Endodermal cell (in vitro differentiated cells): ENCODE measurements at regions not wholly inside any gene's neighbourhood (a gene's known extent, or its start where the extent isn't known, plus 50 kb on each side); places are given as distances from the start of the nearest gene placed in this dataset.

Source experiments
- DNase-seq: peaks from one replicate; pipeline ENCODE4 v3.0.0-alpha.2; 2017
- H3K27ac ChIP-seq: 2 replicates; pipeline ENCODE4 v1.5.1; 2013; ENCODE audit warnings: mild to moderate bottlenecking, low read depth, low read length, moderate library complexity
- H3K27me3 ChIP-seq: 2 replicates; pipeline ENCODE4 v1.6.1; 2013; ENCODE audit warnings: mild to moderate bottlenecking, low read length, moderate library complexity; ENCODE audit not compliant: insufficient read depth, control insufficient read depth, poor library complexity, severe bottlenecking
- H3K36me3 ChIP-seq: 2 replicates; pipeline ENCODE4 v1.7.0; 2013; ENCODE audit warnings: mild to moderate bottlenecking, low read length, moderate library complexity; ENCODE audit not compliant: control insufficient read depth, insufficient read depth
- H3K4me1 ChIP-seq: one replicate; pipeline ENCODE4 v1.7.0; 2013; ENCODE audit warnings: low read length; ENCODE audit not compliant: control insufficient read depth, insufficient read depth
- H3K4me3 ChIP-seq: 2 replicates; pipeline ENCODE4 v1.5.1; 2013; ENCODE audit warnings: mild to moderate bottlenecking, low read length, moderate library complexity
- H3K9ac ChIP-seq: 2 replicates; pipeline ENCODE4 v1.6.1; 2013; ENCODE audit warnings: mild to moderate bottlenecking, low read length, moderate library complexity; ENCODE audit not compliant: poor library complexity, severe bottlenecking; ENCODE audit errors: extremely low read depth
- H3K9me3 ChIP-seq: 2 replicates; pipeline ENCODE4 v1.6.1; 2013; ENCODE audit warnings: mild to moderate bottlenecking, low read length, moderate library complexity; ENCODE audit not compliant: control insufficient read depth
- H3K27ac Mint-ChIP-seq: 2 replicates; pipeline ENCODE4 v1.8.0; 2020; ENCODE audit warnings: mixed read lengths
- H3K27me3 Mint-ChIP-seq: 2 replicates; pipeline ENCODE4 v1.8.0; 2021; ENCODE audit warnings: mild to moderate bottlenecking, mixed read lengths; ENCODE audit not compliant: insufficient read depth
- H3K36me3 Mint-ChIP-seq: 2 replicates; pipeline ENCODE4 v1.8.0; 2020; ENCODE audit warnings: low read depth, mixed read lengths
- H3K4me1 Mint-ChIP-seq: 2 replicates; pipeline ENCODE4 v1.8.0; 2020; ENCODE audit warnings: mixed read lengths
- H3K4me3 Mint-ChIP-seq: 2 replicates; pipeline ENCODE4 v1.8.0; 2020; ENCODE audit warnings: mild to moderate bottlenecking, moderate library complexity, mixed read lengths
- H3K9me3 Mint-ChIP-seq: 2 replicates; pipeline ENCODE4 v1.8.0; 2020; ENCODE audit warnings: mild to moderate bottlenecking, mixed read lengths
- WGBS, 2 experiments: methylation state at CpG; one replicate each; pipeline versions ENCODE4 v1.1.5 to v1.1.7; 2013; ENCODE audit warnings: missing lambda C conversion rate in 2 of 2, mixed read lengths in 1 of 2; ENCODE audit not compliant: insufficient coverage in 1 of 2, insufficient read length in 1 of 2; 5-methylcytosine and 5-hydroxymethylcytosine counted together
- TF ChIP-seq, protein P1 (sequence below): fragments of 200-600 bp; sonication (generic); conservative IDR thresholded peaks from 2 replicates; pipeline ENCODE4 v1.5.0; 2021; ENCODE audit warnings: antibody characterized with exemption, mild to moderate bottlenecking

DNA sequence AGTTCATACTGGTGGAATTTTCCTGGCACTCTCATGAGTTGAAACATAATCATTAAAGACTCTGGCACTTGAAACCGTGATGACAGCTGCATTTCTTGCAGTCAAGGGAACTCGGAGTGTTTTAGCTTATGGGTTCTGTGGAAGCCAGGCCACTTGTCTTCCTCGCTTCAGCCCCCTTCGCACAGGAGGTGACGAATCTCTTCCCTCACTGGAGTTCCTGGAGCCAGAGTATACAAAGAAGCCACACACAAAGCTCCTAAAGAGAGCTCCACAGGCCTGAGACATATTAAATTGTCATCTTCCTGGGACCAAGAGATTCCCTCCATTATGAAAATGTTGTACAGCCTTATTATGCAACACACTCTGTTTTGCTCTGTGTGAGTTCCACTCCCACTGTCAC lies 964.1 kb downstream of the TMEM121 start:
- no peak for DNase-seq
- Mint-ChIP-seq H3K4me3 (no peak overlapping the region), H3K27me3 (no peaks in the 10 kb centered on the region), H3K4me1 (no peaks in the 10 kb centered on the region), H3K9me3 (peaks cover 90% of the 10 kb centered on the region), H3K36me3 (no peaks in the 10 kb centered on the region), H3K27ac (no peak overlapping the region)
- Histone ChIP-seq H3K36me3 (no peaks in the 10 kb centered on the region), H3K4me1 (no peaks in the 10 kb centered on the region), H3K27me3 (no peaks in the 10 kb centered on the region), H3K9me3 (peaks cover 87% of the 10 kb centered on the region), H3K9ac (no peak overlapping the region), H3K27ac (no peak overlapping the region), H3K4me3 (no peak overlapping the region)
- TF ChIP-seq, protein P1, sequence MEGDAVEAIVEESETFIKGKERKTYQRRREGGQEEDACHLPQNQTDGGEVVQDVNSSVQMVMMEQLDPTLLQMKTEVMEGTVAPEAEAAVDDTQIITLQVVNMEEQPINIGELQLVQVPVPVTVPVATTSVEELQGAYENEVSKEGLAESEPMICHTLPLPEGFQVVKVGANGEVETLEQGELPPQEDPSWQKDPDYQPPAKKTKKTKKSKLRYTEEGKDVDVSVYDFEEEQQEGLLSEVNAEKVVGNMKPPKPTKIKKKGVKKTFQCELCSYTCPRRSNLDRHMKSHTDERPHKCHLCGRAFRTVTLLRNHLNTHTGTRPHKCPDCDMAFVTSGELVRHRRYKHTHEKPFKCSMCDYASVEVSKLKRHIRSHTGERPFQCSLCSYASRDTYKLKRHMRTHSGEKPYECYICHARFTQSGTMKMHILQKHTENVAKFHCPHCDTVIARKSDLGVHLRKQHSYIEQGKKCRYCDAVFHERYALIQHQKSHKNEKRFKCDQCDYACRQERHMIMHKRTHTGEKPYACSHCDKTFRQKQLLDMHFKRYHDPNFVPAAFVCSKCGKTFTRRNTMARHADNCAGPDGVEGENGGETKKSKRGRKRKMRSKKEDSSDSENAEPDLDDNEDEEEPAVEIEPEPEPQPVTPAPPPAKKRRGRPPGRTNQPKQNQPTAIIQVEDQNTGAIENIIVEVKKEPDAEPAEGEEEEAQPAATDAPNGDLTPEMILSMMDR: no peak
- WGBS, 2 experiments: 58 to 67% methylated on average over 4 to 5 of the region's 5 CpGs

DNA sequence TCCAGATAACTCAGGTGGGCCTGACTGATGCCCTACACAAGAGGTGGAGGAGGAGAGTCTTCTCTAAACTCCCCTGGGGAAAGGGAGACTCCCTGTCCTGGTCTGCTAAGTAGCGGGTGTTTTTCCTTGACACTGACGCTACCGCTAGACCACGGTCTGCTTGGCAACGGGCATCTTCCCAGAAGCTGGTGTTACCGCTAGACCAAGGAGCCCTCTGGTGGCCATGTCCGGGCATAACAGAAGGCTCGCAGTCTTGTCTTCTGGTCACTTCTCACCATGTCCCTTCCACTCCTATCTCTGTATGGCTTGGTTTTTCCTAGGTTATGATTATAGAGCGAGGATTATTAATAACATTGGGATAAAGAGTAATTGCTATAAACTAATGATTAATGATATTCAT lies 965.5 kb downstream of the TMEM121 start:
- DNase-seq: peak; percentile 59
- no peaks in the 10 kb centered on the region for H3K4me1 ChIP-seq
- H3K9ac ChIP-seq: no peak overlapping the region
- Mint-ChIP-seq H3K4me3 (no peak overlapping the region), H3K9me3 (peaks cover 90% of the 10 kb centered on the region), H3K4me1 (no peaks in the 10 kb centered on the region), H3K36me3 (no peaks in the 10 kb centered on the region), H3K27me3 (no peaks in the 10 kb centered on the region), H3K27ac (no peak overlapping the region)
- no peaks in the 10 kb centered on the region for H3K27me3 ChIP-seq
- TF ChIP-seq, protein P1: peak; percentile 51
- 76 to 78% methylated on average over 6 to 8 of the region's 9 CpGs for WGBS, 2 experiments
- H3K27ac ChIP-seq: no peak overlapping the region
- H3K4me3 ChIP-seq: no peak overlapping the region
- no peaks in the 10 kb centered on the region for H3K36me3 ChIP-seq
- H3K9me3 ChIP-seq: peaks cover 89% of the 10 kb centered on the region

DNA sequence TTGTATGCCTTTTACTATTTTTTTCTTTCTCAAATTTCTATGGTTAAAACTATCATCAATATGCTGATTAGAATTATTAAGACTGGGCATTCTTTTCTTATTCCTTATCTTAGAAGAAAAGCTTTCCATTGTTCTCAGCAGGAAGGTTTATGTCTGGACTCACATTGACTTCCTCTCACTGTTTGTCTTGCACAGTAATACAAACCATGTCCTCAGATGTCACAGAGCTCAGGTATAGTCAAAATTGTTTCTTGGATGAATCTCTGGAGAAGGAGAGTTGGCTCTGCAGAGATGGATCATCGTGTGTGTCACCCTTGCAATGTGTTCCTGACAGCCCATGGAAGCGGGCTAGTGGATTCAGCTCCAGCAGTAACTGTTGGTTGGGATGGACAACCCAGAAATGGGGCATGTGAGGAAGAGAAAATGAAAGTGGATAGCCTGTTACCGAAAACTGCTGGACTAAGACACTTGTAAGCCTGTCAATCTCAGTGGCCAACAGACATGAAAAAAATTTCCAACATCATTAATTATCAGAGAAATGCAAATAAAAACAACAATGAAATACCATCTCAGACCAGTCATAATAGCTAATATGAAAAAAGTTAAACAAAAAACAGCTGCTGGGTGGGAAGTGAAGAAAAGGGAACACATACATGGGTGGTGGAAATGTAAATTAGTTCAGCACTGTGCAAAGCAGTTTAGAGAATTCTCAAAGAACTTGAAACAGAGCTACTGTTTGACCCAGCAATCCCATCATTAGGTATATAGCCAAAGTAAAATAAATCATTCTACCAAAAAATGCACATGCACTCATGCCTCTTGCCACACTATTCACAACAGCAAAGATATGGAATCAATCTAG lies 967.8 kb downstream of the TMEM121 start:
- Histone ChIP-seq H3K27ac (no peak overlapping the region), H3K4me1 (no peaks in the 10 kb centered on the region), H3K27me3 (no peaks in the 10 kb centered on the region), H3K36me3 (no peaks in the 10 kb centered on the region), H3K4me3 (no peak overlapping the region), H3K9ac (no peak overlapping the region), H3K9me3 (peaks cover 79% of the 10 kb centered on the region)
- H3K27ac Mint-ChIP-seq: no peak overlapping the region
- H3K27me3 Mint-ChIP-seq: no peaks in the 10 kb centered on the region
- no peak overlapping the region for H3K4me3 Mint-ChIP-seq
- H3K4me1 Mint-ChIP-seq: no peaks in the 10 kb centered on the region
- TF ChIP-seq, protein P1: no peak
- H3K36me3 Mint-ChIP-seq: no peaks in the 10 kb centered on the region
- no peak for DNase-seq
- peaks cover 84% of the 10 kb centered on the region for H3K9me3 Mint-ChIP-seq
- WGBS, 2 experiments: 30 to 54% methylated on average over 2 to 3 of the region's 3 CpGs
